NOMO-1 (cell line): ENCODE measurements at regions not wholly inside any gene's neighbourhood (a gene's known extent, or its start where the extent isn't known, plus 50 kb on each side); places are given as distances from the start of the nearest gene placed in this dataset.
A peak's percentile ranks its signal among the peaks of the same experiment; 100 is the strongest.
"Not testable (repeated sequence)": the region's sequence is repeated elsewhere in the genome, so short reads cannot be mapped to it uniquely, and the experiment has no call there.

Experiments
- DNase-seq, 2 experiments: peaks; one replicate each; lab custom pipeline; 2025; ENCODE audit not compliant: unreplicated experiment in 2 of 2; lab: John Stamatoyannopoulos, UW

DNA sequence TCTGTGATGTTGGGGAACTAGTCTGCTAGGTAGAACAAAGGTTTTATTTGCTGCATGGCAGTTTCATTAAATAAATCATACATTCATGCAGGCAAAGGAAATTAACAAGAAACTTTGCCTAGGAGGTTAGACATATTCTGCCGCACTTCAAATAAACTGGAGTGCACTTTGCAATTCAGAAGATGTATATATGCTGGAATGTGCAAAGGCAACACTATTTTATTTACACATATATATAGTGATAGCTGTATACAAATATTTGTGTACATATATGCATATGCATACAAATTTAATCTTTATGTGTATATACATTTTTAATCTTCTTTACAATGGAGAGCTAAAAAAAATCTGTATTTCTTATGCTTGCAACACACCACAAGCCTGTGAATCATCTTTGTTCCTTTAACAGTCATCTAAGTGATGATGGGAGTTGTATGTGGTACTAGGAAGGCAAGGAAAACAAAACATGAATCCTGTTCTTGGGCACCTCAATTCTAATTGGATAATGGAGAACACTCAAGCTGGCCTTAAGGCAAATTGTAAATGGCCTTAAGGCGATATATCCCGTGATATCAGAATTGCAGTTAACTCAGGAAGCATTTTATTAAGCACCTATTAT, 605.8 kb upstream of the CAMK1G start:
- DNase-seq = no peak

DNA sequence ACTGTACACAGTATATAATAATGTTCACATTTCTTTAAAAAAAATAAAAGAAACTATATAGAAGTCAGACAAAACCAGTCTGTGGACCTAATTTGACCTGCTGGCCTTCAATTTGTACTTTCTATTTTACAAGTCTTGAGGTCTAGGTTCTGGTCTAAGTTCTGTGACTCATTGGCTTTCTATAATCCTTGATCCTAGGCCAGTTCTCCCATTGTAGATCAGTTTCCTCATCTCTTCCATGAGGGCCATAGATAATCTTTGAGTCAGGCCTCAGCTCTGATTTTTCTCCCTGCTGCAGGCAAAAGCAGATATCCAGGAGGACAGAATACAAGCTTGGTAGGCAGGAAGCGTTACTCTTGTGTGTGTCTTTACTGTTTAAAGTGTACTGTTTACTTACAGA, 603.7 kb upstream of the CAMK1G start:
- DNase-seq = no peak

DNA sequence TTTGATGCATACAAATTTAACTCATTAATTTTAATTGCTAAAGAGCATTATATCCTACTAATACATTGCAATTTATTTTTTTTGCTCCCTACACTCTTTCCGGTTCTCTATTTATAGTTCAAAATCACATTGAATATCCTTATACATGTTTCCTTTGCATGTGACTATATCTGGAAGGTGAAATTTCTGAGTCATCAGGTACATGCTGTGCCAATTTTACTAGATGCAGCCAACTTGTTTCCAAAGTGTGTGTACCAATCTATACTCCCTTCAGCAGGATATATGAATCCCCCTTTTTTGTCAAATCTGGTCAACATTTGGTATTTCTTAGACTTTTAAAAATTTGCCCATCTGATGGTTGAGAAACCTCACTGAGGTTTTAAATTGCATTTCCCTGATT, 602.9 kb upstream of the CAMK1G start:
- DNase-seq = no peak

DNA sequence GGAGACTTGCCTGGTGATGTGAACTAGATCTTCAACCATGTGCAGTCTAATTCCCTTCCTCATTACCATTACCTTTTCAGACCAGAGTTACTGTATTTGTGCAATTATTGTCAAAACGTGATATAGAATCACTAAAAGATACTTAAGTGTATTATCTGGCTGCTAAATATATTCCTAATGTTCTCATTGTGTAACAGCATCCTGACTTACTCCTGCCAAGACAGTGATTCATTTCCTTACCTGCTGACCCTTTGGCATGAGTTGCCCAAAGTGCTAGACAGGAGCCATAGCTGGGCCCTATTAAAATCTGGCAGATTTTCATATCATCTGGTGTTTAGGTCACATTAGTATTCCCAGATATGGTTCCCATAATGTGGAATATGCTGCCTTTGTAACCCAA, 598.3 kb upstream of the CAMK1G start:
- DNase-seq = no peak

DNA sequence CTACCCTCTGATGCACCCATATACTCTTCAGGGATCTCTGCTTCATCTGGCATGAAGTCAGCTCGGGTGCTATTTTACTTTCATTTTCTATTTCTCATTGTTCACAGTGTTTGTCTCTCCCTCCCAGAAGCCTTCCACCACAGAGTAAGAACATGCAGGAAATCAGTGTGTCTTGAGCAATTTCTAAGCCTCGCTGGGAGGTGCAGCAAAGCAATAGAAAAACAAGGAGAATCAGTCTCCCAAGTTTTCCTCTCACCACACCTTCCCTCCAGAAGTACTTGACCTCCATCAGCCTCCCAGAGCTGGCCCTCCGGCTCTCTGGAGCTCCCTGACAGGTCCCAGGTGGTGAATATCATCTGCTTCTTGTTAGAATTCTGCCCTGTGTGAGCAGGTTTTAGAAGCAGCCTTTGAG, 594.7 kb upstream of the CAMK1G start:
- DNase-seq = peak; percentile 23 to 82

DNA sequence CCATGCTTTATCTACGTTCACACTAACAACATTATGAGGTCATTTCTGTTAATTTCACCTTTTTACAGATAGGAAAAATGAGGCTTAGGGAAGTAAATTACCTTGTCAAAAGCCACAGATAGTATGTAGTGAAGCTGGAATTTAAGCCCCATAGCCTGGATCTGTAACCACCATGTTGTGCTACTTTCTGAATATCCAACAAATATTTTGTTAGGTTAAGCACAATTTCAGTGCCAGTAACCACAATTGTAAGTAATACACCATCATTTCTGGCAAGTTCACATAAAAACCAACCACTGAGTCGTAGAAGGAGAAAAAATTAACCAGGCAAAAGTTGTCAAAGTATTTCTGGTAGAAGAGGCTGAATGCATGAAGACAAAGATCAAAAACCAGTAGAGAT, 593.1 kb upstream of the CAMK1G start:
- DNase-seq = no peak

DNA sequence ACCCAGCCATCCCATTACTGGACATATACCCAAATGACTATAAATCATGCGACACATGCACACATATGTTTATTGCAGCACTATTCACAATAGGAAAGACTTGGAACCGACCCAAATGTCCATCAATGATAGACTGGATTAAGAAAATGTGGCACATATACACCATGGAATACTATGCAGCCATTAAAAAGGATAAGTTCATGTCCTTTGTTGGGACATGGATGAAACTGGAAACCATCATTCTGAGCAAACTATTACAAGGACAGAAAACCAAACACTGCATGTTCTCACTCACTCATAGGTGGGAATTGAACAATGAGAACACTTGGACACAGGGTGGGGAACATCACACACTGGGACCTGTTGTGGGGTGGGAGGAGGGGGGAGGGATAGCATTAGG, 586.5 kb upstream of the CAMK1G start:
- DNase-seq = not testable (repeated sequence)

DNA sequence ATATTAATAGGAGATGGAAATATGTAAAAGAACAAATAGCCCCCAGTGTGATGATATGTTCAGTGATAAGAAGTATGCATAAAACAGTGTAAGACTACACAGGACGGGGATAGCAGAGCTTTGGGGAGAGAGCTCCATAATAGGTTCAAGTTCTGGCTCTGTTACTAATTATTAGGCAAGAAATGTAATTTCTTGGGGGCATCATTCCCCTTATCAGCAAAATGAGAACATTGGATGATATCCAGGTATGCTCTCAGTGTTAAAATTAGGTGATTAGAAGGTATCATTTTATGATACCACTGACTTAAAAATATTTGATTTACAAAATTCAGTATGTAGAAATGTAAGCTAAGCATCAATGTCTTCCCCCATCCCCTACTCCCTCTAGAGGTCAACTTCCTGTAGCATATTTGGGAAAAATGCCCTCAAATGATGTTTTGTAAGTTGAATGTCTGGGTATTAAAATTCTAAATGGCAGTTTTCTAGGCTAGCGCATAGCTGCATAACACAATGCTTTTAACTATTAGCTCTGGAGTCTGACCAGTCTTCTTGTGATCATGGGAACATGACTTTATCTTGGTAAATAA, 585.7 kb upstream of the CAMK1G start:
- DNase-seq = no peak

DNA sequence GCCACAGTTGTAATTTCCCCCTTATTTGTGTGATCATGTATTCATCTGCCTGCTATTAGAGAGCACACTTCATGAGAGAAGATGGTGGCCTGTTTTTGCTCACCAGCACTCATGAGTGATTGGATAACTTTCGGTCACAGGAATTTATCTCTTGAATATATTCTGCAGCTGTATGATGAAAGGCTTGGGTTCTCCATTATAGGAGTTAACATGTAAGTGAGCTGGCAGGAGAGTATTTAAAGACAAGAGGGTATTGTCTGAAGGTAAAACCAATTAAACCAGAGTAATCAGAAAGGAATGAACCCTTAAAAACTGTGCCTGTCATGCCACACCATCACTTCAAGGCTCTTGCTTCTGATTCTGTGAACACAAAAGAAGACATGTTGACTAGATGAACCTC, 574.9 kb upstream of the CAMK1G start:
- no peak for DNase-seq

DNA sequence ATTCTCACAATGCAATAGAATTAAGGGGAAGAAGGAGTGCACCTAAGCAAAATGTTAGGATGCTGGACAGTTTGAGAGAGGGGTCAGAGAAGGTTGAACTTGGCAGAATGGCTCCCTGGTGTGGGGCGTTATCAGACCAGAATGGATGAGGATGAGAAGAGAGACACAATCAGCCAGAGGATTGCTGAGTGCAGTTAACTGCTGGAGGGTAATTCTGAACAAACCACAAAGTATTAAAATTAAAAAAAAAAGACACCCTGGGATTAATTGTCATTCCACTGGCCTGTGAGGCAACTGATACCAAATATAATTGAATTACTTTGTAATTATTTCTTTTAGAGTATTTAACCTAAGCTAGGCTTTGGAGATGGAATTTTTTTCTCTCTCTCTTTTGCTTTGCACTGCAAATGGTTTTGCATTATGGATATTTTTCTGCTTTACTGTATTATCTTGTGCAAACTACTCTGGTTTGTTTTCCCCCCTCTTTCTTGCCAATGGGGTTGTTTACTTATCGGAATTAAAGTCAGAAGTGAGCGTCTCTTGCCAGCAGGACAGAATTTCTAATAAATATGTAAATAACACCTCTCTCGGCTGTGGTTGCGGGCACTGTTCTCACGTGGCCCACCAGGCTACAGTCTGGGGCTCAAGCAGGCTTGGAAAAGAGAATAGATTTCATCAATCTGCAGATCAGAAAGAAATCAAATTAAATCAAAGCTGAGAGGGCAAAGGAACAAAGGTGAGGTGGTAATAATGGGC, 572.9 kb upstream of the CAMK1G start:
- DNase-seq = no peak

DNA sequence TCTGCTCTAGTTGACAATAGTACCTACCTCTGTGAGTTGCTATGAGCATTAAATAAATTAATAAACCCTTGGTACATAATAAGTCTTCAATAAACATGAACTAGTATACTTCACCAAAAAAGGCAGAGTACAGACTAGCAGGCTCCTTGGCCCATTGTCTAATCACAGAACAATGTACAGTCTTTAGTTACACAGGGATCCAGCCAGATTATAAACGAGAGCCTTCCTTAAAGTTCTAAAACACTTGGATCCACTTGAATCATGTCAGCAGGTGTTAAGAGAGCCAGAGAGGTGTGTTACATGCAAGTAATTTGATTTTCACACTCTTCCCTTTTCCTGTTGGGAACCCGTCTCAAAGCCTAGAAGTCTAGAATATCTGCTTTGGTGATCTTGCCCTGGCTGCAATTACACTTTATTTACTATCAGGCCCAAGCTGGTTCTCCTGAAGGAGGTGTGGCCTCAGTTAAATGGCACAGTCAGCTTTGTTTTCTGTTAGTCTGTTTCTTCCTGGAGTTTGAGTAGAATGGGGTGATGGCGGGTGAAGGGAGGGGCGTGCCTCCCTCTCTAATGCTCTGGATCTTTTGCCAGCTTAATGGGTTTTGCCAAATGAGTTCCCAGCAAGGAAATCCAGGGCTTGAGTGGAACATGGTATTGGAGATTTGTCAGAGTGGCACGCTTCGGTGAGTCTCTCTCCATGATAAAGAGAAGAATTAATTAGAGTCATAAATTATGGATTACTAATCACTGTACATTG, 570.9 kb upstream of the CAMK1G start:
- no peak for DNase-seq

DNA sequence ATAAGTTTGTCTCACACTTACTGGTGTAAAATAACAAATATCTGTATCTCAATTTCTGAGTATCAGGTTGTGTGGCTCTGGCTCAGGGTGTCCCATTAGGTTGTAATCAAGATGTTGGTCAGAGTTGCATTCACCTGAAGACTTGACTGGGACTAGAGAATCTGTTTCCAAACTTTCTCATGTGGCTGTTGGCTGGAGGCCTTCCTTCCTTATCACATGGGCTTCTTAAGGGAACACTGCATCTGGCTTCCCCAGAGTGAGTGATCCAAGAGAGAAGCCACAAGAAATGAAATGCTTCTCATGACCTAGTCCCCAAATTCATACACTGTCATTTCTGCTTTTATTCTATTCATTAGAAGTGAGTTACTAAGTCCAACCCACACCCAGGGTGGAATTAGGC, 568.4 kb upstream of the CAMK1G start:
- DNase-seq = no peak

DNA sequence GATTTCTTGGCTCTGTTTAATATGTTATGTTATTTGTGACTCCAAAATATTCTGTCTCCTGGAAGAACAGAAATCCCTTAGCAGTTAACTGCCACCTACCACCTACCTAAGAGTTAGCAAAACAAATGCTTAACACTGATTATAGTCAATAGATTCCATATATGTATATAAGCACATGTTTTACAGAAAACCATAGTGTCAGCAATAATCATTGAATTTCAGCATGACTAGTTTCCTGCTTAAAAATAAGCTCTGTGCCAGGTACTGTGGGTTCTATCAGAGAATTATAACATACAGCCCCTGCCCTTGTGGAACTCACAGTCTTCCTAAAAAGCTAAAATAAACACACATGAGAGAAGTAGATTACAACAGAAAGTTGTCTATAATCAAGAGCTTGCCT, 561.9 kb upstream of the CAMK1G start:
- DNase-seq = no peak

DNA sequence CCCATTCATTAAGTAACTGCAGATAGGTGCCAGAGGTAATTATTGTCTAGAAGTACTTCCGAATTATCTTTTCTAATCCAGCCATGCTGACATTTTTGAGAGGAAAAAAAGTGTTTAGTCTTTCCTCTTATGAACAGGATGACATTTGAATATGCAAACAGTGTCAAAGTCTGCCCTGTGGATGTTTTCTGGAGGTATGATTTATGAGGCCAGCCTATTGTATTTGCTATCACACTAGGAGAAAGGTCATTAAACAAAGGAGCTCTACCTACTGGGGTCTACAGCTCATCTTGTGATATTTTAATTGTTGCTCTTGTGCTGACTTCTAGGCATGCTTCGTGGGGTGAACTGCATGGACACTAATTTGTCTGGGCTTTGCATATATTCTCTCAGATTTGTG, 559.7 kb upstream of the CAMK1G start:
- DNase-seq = no peak

DNA sequence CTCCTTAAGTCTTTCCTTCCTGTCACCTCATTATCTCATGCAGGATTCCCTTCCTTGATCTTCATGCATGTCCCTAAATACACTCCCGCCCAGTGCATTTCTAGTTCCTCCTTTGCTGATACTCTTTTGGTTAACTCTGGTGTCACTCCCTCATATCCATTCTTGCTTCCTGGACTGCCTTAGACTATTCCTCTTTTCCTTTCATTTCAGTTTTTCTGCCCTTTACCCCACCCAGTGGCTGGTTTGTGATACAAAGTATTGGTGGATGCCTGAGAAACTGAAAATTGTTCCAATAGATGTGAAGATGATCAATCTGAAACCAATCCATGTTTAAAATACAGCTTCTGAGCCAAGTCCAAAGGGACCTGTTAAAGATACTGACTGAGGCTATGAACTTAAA, 553.8 kb upstream of the CAMK1G start:
- DNase-seq = no peak

DNA sequence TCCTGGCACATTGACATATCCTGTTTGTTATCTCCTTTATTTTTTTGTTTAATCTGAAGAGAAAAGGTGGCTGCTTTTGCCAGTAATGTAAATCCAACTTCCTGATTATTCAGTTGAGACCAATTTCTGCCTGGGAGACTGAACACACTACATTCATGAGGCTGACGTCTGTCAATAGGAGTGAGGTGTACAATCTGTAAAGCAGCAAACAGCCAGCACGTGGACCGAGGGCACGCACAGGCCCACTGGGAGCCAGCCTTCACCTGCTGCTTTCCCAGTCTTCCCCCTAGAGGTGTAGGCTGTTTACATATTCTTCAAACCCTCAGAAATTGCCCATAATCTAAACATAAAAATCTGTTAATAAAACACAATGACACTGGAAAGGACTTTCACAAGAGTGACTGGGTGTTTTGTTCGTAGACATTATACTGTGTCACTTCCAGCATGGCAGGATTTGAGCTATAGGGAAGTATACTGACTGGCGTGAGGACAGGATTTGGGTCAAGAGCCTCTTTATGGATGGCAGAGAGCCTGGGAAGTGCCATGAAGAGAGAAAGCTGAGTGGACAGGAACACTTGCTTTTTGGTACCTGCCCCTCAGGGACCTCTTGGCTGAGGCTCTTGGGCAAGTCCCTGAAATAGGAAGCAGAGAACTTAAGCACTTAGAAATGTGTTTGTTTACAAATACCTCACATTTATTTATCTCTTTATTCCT, 552.9 kb upstream of the CAMK1G start:
- no peak for DNase-seq

DNA sequence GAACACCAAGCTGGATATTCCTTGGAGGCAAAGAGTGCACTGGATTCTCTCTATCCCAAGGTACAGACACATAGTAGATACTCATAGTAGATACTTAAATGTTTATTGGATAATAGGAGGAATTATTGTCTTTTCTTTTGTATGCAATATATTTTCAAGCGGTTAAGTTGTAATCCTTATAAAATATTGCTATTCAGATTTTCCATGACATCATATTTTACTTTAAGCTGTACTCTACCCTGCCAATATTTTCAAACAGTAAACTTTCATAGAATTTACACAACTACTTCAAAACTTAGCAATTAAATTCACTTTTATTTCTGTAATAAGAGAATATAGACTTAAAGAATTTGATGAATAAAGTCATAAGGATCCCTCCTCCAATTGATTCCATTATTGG, 546.5 kb upstream of the CAMK1G start:
- no peak for DNase-seq

DNA sequence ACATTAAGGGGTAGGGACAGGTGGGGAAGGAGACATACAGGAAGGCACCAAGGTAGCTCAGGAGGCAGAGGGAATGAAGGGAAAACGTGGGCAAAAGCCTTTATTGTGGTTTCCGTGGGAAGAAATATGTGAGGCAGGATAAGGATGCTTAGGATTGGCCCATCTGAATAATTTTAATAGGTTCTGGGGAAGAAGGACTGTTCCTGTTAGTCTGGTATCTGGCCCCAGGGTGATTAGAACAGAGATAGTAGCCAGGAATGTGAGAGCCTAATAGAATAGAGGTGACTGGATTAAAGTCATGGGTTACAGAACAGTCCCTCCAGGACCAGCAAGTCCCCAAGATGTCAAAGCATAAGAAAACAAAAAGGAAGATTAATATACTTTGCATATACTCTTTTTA, 545.2 kb upstream of the CAMK1G start:
- no peak for DNase-seq

DNA sequence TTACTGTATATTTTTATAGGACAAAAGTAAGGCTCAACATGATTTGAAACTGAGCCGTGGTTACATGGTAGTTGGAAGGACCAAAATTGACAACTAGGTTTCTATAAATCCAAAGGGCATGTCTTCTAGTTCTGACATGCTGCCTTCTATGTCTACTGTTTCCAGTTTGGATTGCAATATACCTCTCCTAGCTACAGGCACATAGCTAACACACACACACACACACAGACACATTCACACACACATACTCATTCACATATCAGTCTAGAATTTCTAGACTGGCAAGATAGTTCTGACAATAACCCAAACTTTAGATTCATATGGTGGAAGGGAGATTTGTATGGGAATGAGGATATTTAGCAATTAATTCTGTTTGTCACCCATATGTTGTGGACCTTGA, 544.8 kb upstream of the CAMK1G start:
- no peak for DNase-seq

DNA sequence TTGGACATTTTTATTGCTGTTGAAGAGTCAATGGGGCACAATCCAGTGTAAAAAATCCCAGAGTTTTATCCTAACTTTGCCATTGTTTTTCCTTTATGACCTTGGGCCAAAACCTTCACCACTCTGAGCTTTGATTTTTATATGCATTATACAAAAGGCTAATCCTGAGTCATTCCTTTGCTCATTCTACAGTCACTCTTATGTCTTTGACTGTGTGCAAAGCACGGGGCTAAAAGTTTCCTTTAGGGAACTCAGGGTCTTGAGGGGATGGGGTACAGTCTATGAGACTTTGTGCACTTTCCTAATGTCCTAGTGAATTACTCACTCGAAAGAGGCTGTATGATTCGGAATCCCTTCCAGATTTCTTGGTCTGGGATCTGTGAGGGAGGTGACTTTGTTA, 543.2 kb upstream of the CAMK1G start:
- no peak for DNase-seq

DNA sequence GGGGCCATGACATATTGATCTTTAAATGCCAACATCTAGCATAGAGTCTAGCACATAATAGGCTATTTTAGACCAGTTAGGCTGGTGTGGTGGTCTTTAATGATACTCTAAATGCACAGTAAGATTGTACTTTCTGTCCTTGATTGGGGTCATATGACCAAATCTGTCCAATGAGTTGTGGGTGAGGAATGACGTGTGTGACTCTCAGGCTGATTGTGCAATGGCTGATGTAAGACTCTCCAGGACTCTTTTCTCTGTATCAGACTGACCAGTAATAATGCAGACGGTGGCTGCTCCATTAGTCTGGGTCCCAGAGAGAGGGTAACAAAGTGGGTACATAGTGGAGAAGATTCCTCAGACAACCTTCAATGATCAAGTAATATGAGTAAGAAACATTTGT, 541.6 kb upstream of the CAMK1G start:
- DNase-seq = peak in 1 of 2 experiments; percentile 13
